ENCODE measurements at regions not wholly inside any gene's neighbourhood (a gene's known extent, or its start where the extent isn't known, plus 50 kb on each side); places are given as distances from the start of the nearest gene placed in this dataset.
"Not testable (repeated sequence)": the region's sequence is repeated elsewhere in the genome, so short reads cannot be mapped to it uniquely, and the experiment has no call there.

GRCh38 chr12:33323823-33324222 is 115.8 kb downstream of the SYT10 start:
- DNase-seq = no peak

- no peak for DNase-seq
Measured at GRCh38 chr12:33322519-33322918, 117.1 kb downstream of the SYT10 start.

GRCh38 chr12:33317746-33318145 is 121.9 kb downstream of the SYT10 start:
- DNase-seq = no peak

GRCh38 chr12:33314223-33314622 is 125.4 kb downstream of the SYT10 start:
- no peak for DNase-seq

GRCh38 chr12:33313476-33313875 is 126.1 kb downstream of the SYT10 start:
- DNase-seq = no peak

GRCh38 chr12:33310471-33310870 is 129.1 kb downstream of the SYT10 start:
- DNase-seq = no peak

- DNase-seq = no peak
Measured at GRCh38 chr12:33304176-33304575, 135.4 kb downstream of the SYT10 start.

- DNase-seq = no peak
Measured at GRCh38 chr12:33296529-33296928, 143.1 kb downstream of the SYT10 start.

GRCh38 chr12:33290703-33291102 is 148.9 kb downstream of the SYT10 start:
- DNase-seq = no peak

- DNase-seq = no peak
Measured at GRCh38 chr12:33283054-33283453, 156.6 kb downstream of the SYT10 start.

- DNase-seq = no peak
Measured at GRCh38 chr12:33277376-33277775, 162.2 kb downstream of the SYT10 start.

GRCh38 chr12:33267641-33268040 is 172.0 kb downstream of the SYT10 start:
- DNase-seq = no peak

- no peak for DNase-seq
Measured at GRCh38 chr12:33265900-33266299, 173.7 kb downstream of the SYT10 start.

- no peak for DNase-seq
Measured at GRCh38 chr12:33265033-33265731, 174.4 kb downstream of the SYT10 start.

GRCh38 chr12:33253178-33253577 is 186.4 kb downstream of the SYT10 start:
- DNase-seq = no peak

- DNase-seq = no peak
Measured at GRCh38 chr12:33251548-33251947, 188.1 kb downstream of the SYT10 start.

GRCh38 chr12:33248364-33248763 is 191.3 kb downstream of the SYT10 start:
- DNase-seq = no peak

GRCh38 chr12:33247625-33248024 is 192.0 kb downstream of the SYT10 start:
- no peak for DNase-seq

GRCh38 chr12:33245434-33245833 is 194.2 kb downstream of the SYT10 start:
- DNase-seq = no peak

GRCh38 chr12:33226671-33227070 is 212.9 kb downstream of the SYT10 start:
- no peak for DNase-seq

- DNase-seq = no peak
Measured at GRCh38 chr12:33223956-33224355, 215.7 kb downstream of the SYT10 start.

GRCh38 chr12:33222357-33222756 is 217.3 kb downstream of the SYT10 start:
- no peak for DNase-seq

GRCh38 chr12:33205981-33206380 is 233.6 kb downstream of the SYT10 start:
- no peak for DNase-seq

- DNase-seq = not testable (repeated sequence)
Measured at GRCh38 chr12:33194389-33194788, 245.2 kb downstream of the SYT10 start.

GRCh38 chr12:33192226-33192625 is 247.4 kb downstream of the SYT10 start:
- DNase-seq = no peak

All from SHP77 (cell line).